Suppressor macrophage treated with lipopolysaccharide for 4 hours (primary cell): ENCODE measurements at regions not wholly inside any gene's neighbourhood (a gene's known extent, or its start where the extent isn't known, plus 50 kb on each side); places are given as distances from the start of the nearest gene placed in this dataset.

Experiments used
- DNase-seq: peaks from one replicate; pipeline ENCODE4 v3.0.0-alpha.2; 2020

GRCh38 chr3:68045976-68046375 is 391.6 kb upstream of the SUCLG2 start:
- DNase-seq = no peak

GRCh38 chr3:68033867-68034266 is 379.5 kb upstream of the SUCLG2 start:
- no peak for DNase-seq

- DNase-seq = no peak
Measured at GRCh38 chr3:68032209-68032608, 377.8 kb upstream of the SUCLG2 start.

GRCh38 chr3:68025189-68025588 is 370.8 kb upstream of the SUCLG2 start:
- DNase-seq = no peak

- DNase-seq = no peak
Measured at GRCh38 chr3:68019876-68020275, 365.5 kb upstream of the SUCLG2 start.

- DNase-seq = no peak
Measured at GRCh38 chr3:68018275-68018674, 363.9 kb upstream of the SUCLG2 start.

GRCh38 chr3:68017069-68017468 is 362.7 kb upstream of the SUCLG2 start:
- DNase-seq = no peak

GRCh38 chr3:68009900-68010299 is 355.5 kb upstream of the SUCLG2 start:
- DNase-seq = no peak

- DNase-seq = no peak
Measured at GRCh38 chr3:68007621-68008226, 353.3 kb upstream of the SUCLG2 start.

- no peak for DNase-seq
Measured at GRCh38 chr3:68006646-68007045, 352.2 kb upstream of the SUCLG2 start.

DNA sequence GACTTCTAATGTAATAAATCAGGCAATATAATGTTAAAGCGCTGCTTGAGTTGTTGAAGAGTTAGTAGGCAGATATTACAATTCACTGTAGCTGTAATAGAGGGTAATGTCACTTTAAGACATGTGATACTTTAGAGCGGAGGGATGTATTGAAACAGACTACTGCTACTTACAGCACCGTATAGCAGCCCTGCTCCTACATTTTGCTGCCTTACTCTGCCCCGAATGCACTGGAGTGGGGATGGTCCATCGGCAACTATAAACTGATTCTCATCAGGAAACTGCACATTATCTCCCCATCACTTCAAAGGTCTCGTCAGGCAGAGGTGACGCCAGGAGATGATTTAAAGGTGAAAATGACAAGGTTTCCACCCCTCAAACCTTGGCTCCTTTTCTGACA is 349.7 kb upstream of the SUCLG2 start:
- DNase-seq = no peak

GRCh38 chr3:67998281-67998680 is 343.9 kb upstream of the SUCLG2 start:
- DNase-seq = no peak

DNA sequence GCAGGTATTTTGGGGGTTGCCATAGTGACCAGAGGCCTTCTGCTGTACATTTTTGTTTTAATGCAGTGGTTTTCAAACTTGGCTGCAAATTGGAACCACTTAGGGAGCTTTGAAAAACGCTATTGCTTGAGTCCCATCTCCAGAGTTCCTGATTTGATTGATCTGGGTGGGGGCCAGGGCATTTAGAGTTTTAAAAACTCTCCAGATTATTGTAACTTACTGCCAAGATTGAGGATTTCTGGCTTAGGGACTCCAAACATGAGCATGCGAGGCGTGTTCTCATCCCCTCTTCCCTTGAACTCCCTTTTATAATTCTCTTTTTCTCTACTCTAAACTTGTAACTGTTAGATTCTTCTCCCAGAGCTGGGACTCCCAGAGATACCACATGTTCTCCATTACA is 340.8 kb upstream of the SUCLG2 start:
- no peak for DNase-seq

- no peak for DNase-seq
Measured at GRCh38 chr3:67986706-67987105, 332.3 kb upstream of the SUCLG2 start.

GRCh38 chr3:67983166-67983565 is 328.8 kb upstream of the SUCLG2 start:
- no peak for DNase-seq

DNA sequence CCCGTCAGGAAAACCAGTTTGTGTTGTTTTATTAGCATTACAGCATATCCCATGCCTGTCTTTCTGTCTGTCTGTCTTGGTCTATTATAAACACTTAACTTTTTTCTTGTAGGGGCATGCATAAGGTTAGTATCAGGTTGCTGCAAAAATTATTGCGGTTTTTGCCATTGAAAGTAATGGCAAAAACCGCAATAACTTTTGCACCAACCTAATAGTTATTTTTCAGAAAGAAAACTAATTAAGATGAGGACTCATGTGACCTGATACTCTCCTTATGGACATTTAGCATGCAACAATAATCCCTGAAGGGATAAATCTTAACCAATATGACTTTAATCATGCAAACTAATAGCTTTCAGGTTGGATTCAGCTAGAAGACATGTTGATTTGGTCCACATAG is 326.7 kb upstream of the SUCLG2 start:
- DNase-seq = no peak

DNA sequence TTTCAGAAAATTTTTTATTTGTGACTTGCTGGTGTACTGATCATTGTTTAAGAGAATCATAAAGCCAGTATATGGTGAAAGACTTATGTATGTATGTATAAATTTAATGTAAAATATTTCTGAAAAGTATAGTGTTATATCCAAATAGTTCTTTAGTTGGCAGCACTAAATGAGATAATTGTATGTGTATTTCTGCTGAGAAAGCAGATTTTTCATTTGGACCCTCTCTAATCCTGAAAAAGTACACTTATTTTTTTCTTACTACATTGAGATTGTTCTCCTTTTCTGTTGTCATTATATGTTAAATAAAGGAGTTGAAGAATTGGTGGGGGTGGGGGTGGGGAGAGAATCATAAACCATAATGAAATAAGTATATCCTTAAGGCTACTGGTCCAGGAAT is 324.9 kb upstream of the SUCLG2 start:
- no peak for DNase-seq

- no peak for DNase-seq
Measured at GRCh38 chr3:67977762-67978161, 323.4 kb upstream of the SUCLG2 start.

DNA sequence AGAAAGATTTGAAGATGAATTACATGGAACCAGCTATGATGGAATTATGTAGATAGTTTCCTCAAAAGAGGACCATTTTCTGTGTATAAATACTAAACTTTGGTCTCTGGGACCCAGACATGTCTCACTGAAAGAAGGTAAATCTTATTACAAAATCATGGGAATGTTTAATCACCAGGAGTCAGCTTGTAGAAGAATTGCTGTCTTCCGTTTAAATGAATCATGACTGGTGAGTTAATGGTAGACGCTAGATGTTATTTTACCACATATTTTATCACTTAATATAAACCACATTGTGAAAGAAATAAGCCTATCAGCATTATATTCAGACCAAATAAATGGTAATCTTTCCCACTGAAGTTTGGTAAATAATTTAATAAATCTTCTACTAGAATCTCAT is 322.3 kb upstream of the SUCLG2 start:
- no peak for DNase-seq

DNA sequence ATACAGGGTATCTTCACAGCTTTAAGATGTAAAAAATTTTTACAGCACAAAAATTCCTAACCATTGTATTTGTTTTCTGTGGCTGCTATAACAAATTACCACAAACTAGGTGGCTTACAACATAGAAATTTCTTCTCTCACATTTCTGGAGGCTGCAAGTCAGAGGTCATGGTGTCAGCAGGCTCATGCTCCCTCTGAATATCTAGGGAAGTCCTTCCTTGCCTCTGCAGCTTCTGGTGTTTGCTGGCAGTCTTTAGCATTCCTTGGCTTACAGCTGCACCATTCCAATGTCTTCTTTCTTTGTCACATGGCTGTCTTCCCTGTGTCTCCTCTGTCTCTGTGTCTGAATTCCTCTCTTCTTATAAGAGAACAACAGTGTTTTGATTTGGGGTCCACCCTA is 310.2 kb upstream of the SUCLG2 start:
- no peak for DNase-seq

- no peak for DNase-seq
Measured at GRCh38 chr3:67957268-67957667, 302.9 kb upstream of the SUCLG2 start.

GRCh38 chr3:67947808-67948508 is 293.5 kb upstream of the SUCLG2 start:
- no peak for DNase-seq

DNA sequence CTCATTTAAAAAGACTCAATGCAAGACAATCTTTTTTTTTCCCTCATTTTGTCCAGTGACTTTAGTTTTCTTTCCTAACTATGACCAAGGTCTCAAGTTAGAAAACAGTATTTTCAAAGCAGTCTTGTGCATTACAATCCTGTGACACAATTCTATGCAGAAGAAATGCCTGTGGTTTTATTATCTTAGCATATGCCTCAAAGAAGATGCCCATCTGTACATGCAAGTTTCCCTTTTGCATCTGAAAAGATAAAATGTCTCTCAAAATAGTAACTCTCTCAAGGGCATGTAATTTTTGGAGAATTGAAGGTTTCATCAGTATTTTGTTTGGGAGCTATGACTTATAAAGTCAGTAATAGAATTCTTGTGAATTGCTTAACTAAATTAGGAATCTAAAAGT is 292.0 kb upstream of the SUCLG2 start:
- DNase-seq = no peak

DNA sequence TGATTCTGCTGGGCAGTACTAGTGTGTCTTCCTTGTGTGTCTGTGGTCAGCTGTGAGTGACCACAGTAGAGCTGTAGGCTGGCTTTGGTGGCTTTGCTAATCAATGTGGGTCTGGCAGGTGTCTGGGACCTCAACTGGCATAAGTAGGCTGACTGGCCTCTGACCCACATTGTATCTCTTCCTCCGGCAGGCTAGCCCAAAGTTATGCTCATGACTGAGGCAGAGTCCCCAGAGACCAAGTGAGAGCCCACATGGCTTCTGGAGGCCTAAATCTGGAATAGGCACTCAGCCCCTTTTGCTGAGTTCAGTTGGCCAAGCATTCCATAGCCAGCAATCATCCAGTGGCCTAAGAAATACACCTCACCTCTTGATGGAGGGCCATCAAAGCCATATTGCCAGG is 289.1 kb upstream of the SUCLG2 start:
- no peak for DNase-seq

- no peak for DNase-seq
Measured at GRCh38 chr3:67941433-67942030, 287.1 kb upstream of the SUCLG2 start.
